GM19463 (cell line): ENCODE measurements at regions not wholly inside any gene's neighbourhood (a gene's known extent, or its start where the extent isn't known, plus 50 kb on each side); places are given as distances from the start of the nearest gene placed in this dataset.

ENCODE experiments used
- ATAC-seq: cut with Tn5 transposase; IDR thresholded peaks from one replicate; pipeline ENCODE4 v1.9.1; 2021; ENCODE audit warnings: mild to moderate bottlenecking, moderate library complexity; ENCODE audit not compliant: unreplicated experiment

- no peak for ATAC-seq
These were observed 662.4 kb upstream of the PTPRD start for GRCh38 chr9:11275158-11275695.

GRCh38 chr9:11312966-11313365 lies 700.2 kb upstream of the PTPRD start:
- ATAC-seq: no peak

- ATAC-seq: no peak
These were observed 706.1 kb upstream of the PTPRD start for GRCh38 chr9:11318946-11319345.

- ATAC-seq: no peak
These were observed 706.7 kb upstream of the PTPRD start for GRCh38 chr9:11319538-11319937.

DNA sequence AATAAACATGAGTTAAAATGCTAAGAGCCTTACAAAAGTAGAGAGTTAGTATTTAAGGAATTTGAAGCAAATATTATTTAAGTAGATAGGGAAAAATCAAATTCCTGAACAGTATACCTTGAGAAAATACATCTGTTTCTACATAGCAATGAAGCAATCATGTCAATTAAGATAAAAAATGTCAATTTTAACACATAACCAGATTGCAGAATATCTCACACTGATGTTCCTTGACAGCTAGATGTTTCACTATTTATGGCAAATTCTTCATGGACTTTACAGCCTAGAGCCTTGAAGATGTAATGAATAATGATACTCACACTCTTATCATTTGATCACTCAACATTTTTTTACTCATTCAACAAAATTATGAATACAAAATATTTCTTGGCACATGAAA lies 708.2 kb upstream of the PTPRD start:
- no peak for ATAC-seq

- no peak for ATAC-seq
These were observed 710.7 kb upstream of the PTPRD start for GRCh38 chr9:11323457-11323856.

DNA sequence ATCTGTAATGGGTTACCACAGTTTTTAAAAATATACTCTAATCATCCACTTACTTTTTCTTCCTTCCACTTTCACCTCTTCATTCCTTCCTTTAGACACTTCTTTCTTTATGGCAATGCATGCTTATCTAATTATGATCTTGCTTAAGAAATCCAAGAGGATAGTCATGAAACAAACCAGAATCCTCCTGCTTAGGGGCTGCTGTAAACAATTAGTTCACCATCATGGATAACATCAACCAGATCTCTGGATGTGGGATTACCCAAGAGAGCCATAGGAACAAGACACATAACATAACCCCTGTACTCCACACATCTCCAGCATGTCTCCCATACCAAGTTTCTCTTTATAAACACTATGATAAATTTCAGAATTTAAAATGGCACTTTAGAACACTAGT lies 713.4 kb upstream of the PTPRD start:
- no peak for ATAC-seq

DNA sequence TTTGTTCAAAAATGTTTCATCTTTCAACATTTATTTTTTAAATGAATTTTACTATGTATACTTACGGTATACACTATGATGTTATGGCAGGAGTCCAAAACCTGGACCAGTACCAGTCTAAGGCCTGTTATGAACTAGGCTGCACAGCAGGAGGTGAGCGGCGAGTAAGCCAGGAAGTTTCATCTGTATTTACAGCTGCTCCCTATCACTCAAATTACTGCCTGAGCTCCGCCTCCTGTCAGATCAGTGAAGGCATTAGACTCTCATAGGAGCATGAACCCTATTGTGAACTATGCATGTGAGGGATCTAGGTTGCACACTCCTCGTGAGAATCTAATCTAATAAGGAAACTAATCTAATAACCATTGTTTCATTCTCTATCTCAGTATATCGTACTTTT lies 715.5 kb upstream of the PTPRD start:
- ATAC-seq: no peak

GRCh38 chr9:11335011-11335410 lies 722.2 kb upstream of the PTPRD start:
- no peak for ATAC-seq

- peak; percentile 83 for ATAC-seq
These were observed 725.3 kb upstream of the PTPRD start for GRCh38 chr9:11338130-11338529.

DNA sequence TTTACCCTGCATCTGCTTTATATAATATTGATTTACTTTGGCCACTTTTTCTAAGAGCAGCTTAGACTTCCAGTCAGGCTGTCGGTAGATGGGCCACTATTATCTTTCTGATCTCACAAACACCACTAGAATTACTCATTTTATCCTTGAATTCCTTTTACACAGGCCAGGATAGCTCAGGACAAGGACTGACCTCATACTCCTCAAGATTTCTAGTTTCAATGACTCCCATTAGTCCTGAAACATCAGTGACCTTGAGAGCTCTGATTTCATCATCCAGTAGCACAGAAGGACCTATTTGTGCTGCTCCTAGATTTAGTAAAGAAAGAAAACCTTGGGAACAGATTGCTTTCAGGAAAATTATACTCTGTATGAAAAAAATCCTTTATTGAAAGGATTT lies 727.9 kb upstream of the PTPRD start:
- ATAC-seq: no peak

- ATAC-seq: no peak
These were observed 734.6 kb upstream of the PTPRD start for GRCh38 chr9:11347437-11347836.

DNA sequence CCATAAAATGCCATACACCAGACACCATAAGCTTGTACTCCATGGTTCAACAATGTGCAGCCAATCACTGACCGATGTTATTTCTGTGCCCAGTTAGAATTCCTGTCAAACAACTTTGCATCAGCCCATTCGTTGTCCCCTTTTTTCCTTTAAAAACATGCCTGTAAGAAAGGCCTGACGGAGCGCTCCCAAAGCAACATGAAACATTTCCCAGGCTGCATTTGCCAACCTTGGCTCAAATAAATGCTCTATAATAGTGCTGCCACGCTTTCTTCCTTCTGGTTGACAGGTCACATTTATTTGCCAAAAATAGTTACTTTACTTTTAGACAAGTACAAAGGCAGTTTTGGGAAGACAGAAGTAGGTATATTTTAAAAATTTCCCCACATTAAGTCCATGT lies 735.6 kb upstream of the PTPRD start:
- ATAC-seq: no peak

DNA sequence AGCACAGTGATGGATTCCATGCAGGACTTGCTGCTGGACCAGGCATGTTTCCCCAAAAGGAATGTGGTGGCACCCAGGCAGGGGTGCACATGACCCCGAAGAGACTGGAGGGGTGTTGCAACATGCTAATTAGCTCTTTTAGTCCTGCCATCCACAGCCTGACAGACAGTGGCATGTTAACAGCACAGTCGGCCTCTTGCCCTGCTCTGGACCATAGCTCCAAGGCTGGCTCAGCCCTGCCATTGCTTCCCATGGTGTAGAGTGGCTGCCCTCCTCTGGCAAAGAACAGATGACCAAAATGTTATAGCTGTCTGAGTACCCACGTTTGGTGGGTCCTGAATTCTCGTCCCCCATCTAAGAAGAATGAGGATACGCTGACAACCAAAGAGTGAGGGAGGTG lies 736.4 kb upstream of the PTPRD start:
- ATAC-seq: no peak

DNA sequence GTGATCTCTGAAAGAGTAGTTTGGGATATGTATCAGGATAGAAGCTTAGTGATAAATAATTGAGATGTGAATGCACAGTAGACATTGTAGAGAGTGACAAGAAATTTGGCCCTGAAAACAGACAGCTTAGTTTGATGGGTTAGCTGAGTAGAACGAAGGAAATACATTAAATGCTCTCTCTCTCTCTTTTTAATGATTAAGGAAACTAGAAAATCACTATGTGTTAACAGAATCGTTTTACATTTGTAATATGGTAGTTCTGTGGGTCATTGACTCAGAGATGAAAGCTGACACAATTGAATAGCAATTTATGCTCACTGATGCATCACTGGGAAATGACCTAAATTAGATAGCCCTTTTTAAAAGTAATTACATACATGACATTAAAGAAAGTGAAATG lies 739.8 kb upstream of the PTPRD start:
- no peak for ATAC-seq

- ATAC-seq: no peak
These were observed 743.3 kb upstream of the PTPRD start for GRCh38 chr9:11356067-11356466.

- ATAC-seq: no peak
These were observed 753.9 kb upstream of the PTPRD start for GRCh38 chr9:11366585-11367129.

GRCh38 chr9:11374926-11375325 lies 762.1 kb upstream of the PTPRD start:
- no peak for ATAC-seq

DNA sequence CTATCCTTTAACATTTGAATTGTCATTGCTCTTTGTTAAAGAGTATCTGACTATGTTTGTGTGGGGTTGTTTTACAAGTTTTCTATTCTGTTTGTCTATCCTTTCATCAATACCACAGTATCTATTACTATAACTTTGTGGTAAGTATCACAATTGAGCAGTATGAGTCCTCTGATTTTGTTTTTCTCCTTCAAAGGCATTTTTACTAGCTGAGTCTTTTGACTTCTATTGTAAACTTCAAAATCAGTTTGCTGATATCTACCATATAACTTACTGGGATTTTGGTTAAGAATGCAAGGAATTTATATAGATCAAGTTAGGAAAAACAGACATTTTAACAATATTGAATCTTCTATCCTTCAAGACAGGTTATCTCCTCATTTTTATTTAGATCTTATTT lies 789.8 kb upstream of the PTPRD start:
- ATAC-seq: no peak

- no peak for ATAC-seq
These were observed 801.4 kb upstream of the PTPRD start for GRCh38 chr9:11414241-11414640.

DNA sequence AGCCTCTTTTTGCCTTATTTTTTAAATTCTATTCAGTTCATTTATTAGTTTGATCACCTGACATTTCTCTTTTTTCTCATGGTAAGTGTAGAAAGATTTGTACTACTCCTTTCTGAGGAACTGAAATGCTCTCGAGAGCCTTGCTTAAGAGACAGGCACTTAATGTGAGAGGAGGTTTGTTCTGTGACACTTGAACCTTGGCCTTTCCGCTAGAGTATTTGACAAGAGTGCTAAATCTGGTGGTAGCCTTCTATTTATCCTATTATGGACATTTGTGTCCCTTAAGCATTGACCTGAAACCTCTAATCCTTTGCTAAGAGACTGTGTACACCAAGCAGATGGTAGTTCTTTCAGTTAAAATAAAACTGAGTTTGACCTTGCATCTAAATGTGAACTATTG lies 805.0 kb upstream of the PTPRD start:
- no peak for ATAC-seq

GRCh38 chr9:11431490-11431889 lies 818.7 kb upstream of the PTPRD start:
- ATAC-seq: no peak

DNA sequence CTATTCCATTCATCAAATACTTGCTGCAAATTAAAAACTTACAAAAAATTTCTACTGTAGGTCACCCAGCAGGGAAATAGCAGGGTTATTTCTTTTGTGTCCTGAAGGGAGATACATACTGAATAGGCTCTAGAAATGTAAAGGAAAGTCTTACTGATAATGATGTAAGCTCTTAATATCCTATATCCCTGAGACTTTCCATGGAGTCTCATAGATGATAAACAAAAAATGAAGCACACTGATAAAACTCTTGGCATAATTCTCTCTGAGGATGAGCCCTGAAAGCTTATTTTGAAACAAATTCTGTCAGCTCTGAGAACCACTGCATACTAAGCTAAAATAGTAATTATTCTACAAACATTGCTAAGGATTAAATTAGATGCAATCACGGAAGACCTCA lies 819.6 kb upstream of the PTPRD start:
- ATAC-seq: no peak
